CD4-positive, alpha-beta T cell treated with Interferon gamma for 1 hour (primary cell): ENCODE measurements at regions not wholly inside any gene's neighbourhood (a gene's known extent, or its start where the extent isn't known, plus 50 kb on each side); places are given as distances from the start of the nearest gene placed in this dataset.

Source experiments
- DNase-seq: peaks from one replicate; pipeline ENCODE4 v3.0.0-alpha.2; 2020

DNA sequence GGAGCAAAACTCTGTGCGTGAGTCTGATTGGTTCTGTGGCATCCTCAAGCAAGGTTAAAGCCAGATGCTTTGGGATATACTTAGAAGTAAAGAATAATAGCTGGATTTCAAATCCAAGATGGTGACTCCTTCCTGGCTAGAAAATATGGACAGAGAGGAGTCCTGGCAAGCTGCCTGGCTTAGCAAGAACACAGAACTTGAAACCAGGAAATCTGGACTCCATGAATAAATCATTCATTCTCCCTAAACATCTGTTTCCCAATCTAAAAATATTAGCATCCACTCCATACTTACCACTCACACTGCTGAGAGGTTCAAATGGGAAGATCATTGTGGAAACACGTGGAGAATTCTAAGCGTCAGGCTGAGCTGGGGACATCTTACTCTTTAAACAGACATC is 1074.1 kb upstream of the AUTS2 start:
- no peak for DNase-seq

DNA sequence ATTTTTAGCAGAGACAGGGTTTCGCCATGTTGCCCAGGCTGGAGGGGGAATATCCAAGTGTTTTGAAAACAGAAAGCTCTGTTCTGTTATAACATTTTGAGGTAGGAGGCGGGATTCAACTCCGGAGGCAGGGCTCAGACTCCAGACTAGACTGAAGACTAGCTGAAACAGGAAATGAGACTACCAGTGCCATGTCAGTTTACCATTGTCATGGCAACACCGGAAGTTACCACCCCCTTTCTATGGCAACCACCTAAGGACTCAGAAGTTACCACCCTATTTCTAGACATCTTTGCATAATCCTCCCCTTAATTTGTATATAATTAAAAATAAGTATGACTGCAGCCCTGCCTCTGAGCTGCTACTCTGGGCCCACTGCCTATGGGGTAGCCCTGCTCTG is 1069.1 kb upstream of the AUTS2 start:
- no peak for DNase-seq

GRCh38 chr7:68535266-68535665 is 1063.0 kb upstream of the AUTS2 start:
- DNase-seq = no peak

- DNase-seq = no peak
Measured at GRCh38 chr7:68537051-68537773, 1061.1 kb upstream of the AUTS2 start.

DNA sequence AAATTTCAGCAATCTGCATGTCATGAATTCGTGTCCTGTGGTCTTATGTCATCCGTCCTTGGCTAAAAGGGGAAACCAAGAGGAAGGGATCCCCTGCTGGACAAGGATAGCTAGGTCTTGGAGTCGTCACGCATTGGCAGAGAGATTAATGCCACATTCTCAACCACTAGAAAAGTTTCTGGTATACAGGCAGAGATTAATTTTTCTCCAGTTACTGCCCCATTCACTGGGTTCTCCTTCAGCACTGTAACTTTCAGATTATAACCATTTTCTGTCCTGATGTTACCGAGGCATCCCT is 1060.6 kb upstream of the AUTS2 start:
- no peak for DNase-seq

GRCh38 chr7:68542831-68543230 is 1055.4 kb upstream of the AUTS2 start:
- DNase-seq = no peak

DNA sequence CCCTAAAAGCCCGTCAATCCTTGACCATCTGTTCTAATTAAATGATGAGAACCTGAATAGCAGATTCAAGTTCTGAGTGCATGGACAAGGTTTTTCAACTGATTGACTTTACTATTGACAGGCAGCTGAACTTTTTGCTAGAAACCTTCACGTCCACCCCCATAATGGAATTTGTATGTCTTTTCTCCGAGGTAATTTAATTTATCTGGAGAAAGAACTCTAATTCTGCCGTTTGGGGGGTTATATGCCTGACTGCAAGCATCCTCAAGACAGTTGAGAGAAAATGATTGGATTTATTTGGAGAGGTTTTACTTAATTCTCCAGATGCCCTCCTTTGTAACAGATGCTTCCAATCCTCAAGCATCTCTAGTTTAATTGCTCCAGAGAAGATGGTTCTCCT is 1053.4 kb upstream of the AUTS2 start:
- DNase-seq = no peak

- DNase-seq = no peak
Measured at GRCh38 chr7:68547181-68547580, 1051.1 kb upstream of the AUTS2 start.

DNA sequence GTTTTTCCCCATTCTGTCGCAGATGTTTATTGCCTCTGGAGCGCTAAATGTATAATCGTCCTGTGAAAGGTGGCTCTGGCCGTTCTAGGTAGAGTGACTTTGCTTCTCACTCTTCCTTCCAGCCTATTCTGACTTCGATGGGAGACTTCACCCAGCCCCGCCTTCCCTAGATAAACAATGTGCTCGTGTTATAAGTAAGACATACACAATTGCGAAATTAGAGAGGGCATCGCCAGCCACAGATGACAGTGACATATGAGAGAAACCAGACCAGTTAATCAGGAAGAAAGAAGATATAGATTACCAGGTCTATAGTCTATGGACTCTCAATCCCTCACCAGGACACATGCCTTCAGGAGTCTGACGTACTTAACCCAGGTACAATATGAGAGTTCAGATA is 1050.5 kb upstream of the AUTS2 start:
- DNase-seq = no peak

GRCh38 chr7:68550027-68550426 is 1048.2 kb upstream of the AUTS2 start:
- no peak for DNase-seq

- no peak for DNase-seq
Measured at GRCh38 chr7:68550635-68551034, 1047.6 kb upstream of the AUTS2 start.

GRCh38 chr7:68556537-68556936 is 1041.7 kb upstream of the AUTS2 start:
- DNase-seq = no peak

DNA sequence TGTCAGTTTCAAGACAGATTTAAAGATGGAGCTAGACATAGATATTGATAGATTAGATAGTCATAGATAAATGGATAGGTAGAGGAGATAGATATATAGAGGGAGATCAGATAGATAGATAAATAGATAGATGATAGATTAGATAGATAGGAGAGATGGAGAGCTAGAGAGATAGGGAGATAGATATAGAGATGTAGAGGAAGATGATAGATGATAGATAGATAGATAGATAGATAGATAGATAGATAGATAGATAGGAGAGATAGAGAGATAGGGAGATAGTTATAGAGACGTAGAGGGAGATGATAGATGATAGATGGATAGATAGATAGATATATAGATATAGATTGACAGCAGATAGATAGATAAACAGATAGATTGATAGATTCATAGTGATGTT is 1038.8 kb upstream of the AUTS2 start:
- no peak for DNase-seq

- no peak for DNase-seq
Measured at GRCh38 chr7:68562323-68562899, 1035.9 kb upstream of the AUTS2 start.

DNA sequence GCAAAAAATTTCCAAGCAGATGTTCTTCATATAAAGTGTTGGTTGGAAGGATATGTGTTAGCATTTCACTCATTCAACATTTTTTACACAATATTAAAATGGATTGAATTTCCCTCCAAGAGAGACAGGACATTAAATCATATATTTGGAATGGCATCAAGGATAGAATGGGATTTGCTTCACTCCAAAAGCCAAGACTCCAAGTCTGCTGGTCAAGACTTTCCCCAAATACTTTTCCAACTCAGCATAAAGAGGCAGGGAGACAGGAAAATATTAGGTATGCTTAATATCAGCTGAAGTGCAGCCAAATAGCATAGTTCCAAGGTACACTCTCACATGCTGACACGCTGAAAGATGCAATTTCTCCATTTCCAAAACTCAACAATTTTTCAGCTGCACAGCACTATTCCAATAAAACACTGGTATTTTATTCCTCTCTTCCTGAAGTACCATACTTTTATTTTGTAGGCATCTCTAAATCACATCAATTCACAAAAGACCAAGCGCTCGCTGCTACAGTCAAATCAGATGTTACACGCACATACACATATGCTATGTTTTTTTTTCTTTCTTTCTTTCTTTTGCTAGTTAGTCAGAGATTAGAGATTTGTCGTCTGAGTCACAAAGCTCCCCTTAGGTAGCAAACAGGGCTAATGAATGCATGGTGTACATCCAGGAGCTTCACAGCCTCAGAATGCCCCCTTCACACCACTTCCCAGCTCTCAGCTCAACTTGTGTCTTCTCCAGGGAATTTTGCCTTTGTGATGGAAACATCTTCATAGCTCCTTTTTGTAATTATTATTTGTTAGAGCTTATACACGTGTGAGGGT is 1033.8 kb upstream of the AUTS2 start:
- DNase-seq = no peak

DNA sequence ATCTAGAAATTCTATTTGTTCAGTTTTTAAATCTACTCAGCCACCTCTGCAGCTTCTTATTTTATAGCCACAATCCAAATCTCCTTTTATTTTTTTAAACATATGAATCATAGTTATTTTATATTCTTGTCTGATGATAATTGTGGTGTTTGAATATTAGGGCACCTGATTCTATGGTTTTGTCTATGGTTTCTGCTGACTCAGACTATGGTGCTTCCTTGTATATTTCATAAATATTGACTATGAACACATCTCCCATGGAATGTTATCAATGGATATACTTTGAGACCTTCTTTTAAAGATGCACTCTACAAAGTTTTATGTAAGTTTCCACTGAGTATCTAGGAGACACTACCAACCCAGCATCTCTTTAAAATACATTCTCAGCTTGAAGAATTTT is 1027.0 kb upstream of the AUTS2 start:
- no peak for DNase-seq

GRCh38 chr7:68573271-68574005 is 1024.8 kb upstream of the AUTS2 start:
- no peak for DNase-seq

GRCh38 chr7:68576366-68576765 is 1021.9 kb upstream of the AUTS2 start:
- no peak for DNase-seq

GRCh38 chr7:68581417-68581816 is 1016.9 kb upstream of the AUTS2 start:
- DNase-seq = no peak

- DNase-seq = no peak
Measured at GRCh38 chr7:68587599-68587998, 1010.7 kb upstream of the AUTS2 start.

DNA sequence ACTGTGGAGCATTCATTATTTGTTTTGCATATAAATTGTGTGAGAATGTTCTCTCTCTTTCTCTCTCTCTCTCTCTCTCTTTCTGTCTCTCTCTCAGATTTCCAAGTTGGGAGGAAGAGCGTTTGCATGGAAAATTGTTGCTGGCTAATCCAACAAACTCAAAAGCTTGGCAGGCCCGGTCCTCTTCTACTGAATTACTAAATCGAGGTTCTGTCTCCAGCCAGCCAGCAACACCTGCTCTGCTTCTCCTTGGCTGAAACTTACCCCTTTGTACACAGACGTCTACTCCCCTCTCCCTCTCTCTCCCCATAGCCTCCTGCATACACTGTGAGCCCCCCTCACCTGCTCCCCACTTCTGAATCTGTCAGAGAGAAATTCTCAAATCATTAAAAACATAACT is 996.4 kb upstream of the AUTS2 start:
- no peak for DNase-seq

GRCh38 chr7:68604541-68604940 is 993.7 kb upstream of the AUTS2 start:
- no peak for DNase-seq

- DNase-seq = no peak
Measured at GRCh38 chr7:68610701-68611100, 987.6 kb upstream of the AUTS2 start.

DNA sequence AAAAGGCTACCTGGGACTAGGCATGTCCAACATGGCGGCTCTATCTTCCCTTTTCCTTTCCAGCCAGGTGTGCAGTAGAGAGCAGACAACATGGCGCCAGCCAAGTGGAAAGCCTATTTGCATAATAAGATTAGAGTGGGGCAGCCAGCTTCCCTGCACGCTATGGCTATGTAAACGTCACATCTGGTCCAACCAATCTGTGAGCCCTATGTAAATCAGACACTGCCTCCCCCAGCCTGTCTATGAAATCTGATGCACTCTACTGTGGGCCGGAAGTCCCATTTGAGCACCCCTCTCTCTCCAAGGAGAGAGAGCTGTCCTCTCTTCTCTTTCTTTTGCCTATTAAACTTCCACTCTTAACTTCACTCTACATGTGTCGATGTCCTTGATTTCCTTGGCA is 984.9 kb upstream of the AUTS2 start:
- DNase-seq = no peak
